Sigmoid colon (tissue), 4 donors: ENCODE measurements at regions not wholly inside any gene's neighbourhood (a gene's known extent, or its start where the extent isn't known, plus 50 kb on each side); places are given as distances from the start of the nearest gene placed in this dataset.

Source experiments
- POLR2A ChIP-seq, 2 donors: fragments of 450-650 bp; IDR thresholded peaks; one replicate each; pipeline ENCODE4 v1.6.1; 2016; ENCODE audit warnings: antibody characterized with exemption in 2 of 2, mild to moderate bottlenecking in 2 of 2, moderate library complexity in 2 of 2
- POLR2AphosphoS5 ChIP-seq, 4 donors: sonication (generic); formaldehyde crosslinking; IDR thresholded peaks; one replicate each; pipeline ENCODE4 v1.6.1; 2017; ENCODE audit warnings: antibody characterized with exemption in 4 of 4
- TF ChIP-seq, protein P1 (sequence below), 4 experiments: fragments of 450-650 bp in 3 of 4; fragments of 200-600 bp in 1 of 4; IDR thresholded peaks; one replicate each; pipeline ENCODE4 v1.5.1; 2016 to 2019; ENCODE audit warnings: antibody characterized with exemption in 4 of 4, mild to moderate bottlenecking in 3 of 4, moderate library complexity in 2 of 4

GRCh38 chr18:22860807-22861206 is 72.3 kb upstream of the RBBP8 start:
- TF ChIP-seq, protein P1, sequence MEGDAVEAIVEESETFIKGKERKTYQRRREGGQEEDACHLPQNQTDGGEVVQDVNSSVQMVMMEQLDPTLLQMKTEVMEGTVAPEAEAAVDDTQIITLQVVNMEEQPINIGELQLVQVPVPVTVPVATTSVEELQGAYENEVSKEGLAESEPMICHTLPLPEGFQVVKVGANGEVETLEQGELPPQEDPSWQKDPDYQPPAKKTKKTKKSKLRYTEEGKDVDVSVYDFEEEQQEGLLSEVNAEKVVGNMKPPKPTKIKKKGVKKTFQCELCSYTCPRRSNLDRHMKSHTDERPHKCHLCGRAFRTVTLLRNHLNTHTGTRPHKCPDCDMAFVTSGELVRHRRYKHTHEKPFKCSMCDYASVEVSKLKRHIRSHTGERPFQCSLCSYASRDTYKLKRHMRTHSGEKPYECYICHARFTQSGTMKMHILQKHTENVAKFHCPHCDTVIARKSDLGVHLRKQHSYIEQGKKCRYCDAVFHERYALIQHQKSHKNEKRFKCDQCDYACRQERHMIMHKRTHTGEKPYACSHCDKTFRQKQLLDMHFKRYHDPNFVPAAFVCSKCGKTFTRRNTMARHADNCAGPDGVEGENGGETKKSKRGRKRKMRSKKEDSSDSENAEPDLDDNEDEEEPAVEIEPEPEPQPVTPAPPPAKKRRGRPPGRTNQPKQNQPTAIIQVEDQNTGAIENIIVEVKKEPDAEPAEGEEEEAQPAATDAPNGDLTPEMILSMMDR (IDR thresholded peaks at IDR 0.05) = no peak
- TF ChIP-seq POLR2A (IDR thresholded peaks at IDR 0.05) = no peak
- no peak for TF ChIP-seq POLR2AphosphoS5 (IDR thresholded peaks at IDR 0.05)
